NCI-H1105 treated with DMSO at 0.1 percent for 48 hours (cell line): ENCODE measurements at regions not wholly inside any gene's neighbourhood (a gene's known extent, or its start where the extent isn't known, plus 50 kb on each side); places are given as distances from the start of the nearest gene placed in this dataset.

Experiments
- DNase-seq: peaks from one replicate; lab custom pipeline; 2025; lab: John Stamatoyannopoulos, UW

GRCh38 chr4:10203851-10204250 lies 87.3 kb upstream of the WDR1 start:
- DNase-seq = no peak

GRCh38 chr4:10201381-10202223 lies 85.0 kb upstream of the WDR1 start:
- no peak for DNase-seq

DNA sequence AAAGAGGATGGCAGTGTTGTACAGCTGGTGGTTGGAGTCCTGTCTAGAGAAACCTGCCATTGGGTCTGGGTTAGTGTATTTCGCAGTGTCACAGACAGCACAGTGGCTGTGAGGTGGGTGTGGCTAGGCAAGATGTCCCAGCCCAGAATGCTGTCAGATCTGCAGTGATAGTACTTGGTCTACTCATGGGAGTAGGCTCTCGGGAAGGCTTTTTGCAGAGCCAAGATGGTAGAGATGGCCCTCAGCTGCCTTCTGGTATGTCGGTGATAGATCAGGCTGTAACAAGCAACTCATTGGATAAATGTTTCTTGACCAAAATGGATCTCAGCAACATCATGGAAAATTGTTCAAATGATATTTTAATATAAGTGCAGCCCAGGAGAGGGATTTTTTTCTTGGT lies 84.3 kb upstream of the WDR1 start:
- no peak for DNase-seq

- no peak for DNase-seq
Observed at GRCh38 chr4:10198365-10198764, 81.8 kb upstream of the WDR1 start.

DNA sequence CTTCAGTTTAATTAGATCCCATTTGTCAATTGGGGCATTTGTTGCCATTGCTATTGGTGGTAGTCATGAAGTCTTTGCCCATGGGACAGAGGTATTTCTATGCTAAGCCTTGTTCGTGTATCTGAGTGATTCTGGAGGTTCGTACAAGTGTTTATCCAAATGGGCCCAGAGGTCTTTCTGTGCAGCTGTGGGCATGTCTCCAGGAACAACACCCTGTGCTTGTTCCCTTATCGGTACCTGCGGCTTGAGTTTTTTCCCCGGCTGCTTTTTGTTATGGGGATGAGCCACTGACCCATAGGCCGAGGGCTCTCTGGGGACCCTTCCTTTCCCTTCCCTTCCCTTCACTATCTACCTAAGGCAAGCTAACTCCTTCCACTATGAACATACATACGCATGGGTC lies 81.4 kb upstream of the WDR1 start:
- no peak for DNase-seq

DNA sequence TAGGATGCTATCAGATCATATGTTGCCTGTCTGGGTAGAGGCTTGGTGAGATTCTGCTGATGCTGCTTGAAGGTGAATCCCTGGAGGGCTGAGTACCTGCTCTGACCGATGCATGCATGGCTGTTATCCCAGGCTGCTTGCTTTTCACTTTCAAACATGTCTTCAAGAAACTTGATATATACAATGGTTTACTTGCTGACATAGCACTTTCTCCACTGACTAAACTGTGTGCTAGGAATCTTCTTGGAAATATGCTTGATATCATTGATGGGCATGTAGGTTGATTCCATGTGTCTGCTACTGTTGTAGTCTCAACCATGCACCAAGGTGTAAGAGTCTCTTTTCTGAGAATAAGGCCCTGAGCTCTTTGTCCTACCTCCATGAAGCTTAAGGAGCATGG lies 79.6 kb upstream of the WDR1 start:
- DNase-seq = no peak

DNA sequence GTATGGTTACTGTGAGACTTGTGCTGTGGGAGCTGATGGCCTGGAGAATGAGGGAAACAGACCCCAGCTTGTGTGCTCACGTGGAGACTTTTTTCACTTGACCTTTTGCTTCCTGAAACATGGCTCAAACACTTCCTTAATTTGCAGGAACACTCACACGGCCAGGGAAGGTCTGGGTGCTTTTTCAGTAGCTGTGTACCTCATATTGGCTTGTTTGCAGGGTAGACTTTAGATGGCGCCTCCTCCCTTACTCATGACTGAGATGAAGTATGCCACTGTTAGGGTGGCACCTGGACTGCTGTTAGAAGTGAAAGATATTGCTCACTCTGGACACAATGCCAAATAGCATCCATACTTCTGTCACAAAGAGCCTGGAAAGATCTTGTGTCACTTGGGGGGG lies 75.7 kb upstream of the WDR1 start:
- DNase-seq = no peak

GRCh38 chr4:10188400-10189004 lies 71.9 kb upstream of the WDR1 start:
- DNase-seq = no peak

- DNase-seq = peak; percentile 0
Observed at GRCh38 chr4:10186228-10187214, 69.9 kb upstream of the WDR1 start.

- no peak for DNase-seq
Observed at GRCh38 chr4:10185518-10186227, 69.1 kb upstream of the WDR1 start.

DNA sequence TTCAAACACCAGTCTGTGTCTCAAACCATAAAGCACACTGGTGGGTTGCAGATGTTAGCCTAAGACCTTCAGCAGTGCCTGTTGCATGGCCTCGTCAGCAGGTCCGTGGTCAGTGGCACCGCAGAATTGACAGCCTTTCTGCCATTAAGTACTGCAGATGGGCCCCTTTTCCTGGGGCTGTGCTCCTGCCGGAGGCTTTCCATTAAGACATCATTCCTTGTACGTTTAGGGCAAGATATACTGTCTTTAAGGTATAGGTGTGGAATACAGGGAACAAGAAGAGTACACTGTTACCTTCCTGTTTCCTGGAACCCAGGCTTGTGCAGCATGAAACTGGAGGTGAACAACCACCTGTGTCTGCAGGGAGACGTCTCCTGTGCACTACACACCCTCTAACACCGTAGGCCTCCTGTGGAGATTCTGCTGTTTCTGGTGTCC lies 67.9 kb upstream of the WDR1 start:
- no peak for DNase-seq

GRCh38 chr4:10184041-10184440 lies 67.4 kb upstream of the WDR1 start:
- DNase-seq = no peak

- DNase-seq = no peak
Observed at GRCh38 chr4:10183462-10183861, 66.9 kb upstream of the WDR1 start.

- DNase-seq = no peak
Observed at GRCh38 chr4:10182446-10183424, 66.1 kb upstream of the WDR1 start.

DNA sequence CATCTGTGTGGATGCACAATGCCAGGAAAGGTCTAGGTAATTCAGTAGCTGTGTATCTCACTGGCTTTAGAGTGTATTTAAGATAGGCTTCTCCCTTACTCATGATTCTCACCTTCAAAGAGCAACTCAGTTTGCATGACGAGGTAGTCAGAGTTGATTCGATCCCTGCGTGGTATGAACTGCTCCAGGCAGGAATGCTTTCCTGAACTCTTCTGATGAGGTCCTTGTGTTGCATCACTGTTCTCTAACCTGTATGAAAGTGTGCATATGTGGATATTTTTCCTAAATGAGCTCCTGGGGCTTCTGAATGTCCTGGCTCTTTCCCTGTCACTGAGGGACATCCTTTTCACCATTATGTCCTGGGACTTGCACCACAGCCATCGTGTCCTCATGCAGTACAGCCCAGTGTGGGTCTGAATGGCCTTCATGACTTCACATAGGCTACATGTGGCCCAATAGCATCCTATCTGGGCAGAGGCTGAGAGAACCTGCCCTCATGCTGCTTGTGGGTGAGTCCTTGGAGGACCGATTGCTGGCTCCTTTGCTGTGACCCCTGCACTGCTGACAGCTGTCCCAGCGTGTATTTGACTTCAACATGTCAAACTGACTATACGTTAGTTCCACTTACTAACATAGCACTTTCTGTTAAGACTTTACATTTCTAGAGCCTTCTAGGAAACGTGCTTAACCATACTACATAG lies 65.3 kb upstream of the WDR1 start:
- DNase-seq = no peak

DNA sequence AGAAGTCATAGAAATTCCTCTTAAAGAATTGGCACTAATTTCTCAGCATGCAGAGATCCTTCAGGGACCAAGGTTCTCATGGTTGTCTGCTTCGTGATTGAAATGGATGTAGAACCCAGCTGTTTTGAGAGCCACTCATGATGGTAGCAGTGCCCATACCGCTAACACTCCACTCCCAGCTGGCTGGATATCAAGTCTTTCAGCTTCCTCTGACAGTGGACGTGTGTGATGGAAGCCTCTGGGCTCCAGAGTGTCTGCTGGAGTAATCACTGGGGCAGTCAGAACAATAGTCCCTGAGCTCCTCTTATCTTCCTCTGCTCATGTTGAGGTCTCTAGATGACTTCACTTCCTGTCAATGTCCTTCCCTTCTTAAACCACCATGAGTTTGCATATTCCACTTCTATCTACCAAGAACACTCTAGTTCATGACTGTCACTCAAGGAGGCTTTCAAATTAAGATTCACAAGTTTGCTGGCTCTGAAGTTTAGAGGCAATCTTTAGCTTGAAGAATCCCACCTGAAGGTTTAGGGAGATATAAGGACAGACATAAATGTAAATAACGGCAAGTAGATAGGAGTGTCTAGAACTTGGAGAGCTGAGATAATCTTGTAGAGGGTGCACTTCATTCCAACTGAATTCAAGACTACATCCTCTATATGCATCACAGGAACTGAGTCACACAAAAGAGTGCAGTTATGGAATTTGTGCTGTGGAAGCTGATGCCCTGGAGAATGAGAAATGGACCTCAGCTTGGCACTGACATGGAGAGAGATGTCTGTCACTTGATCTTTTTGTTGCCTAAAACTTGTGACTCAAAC lies 64.5 kb upstream of the WDR1 start:
- no peak for DNase-seq

DNA sequence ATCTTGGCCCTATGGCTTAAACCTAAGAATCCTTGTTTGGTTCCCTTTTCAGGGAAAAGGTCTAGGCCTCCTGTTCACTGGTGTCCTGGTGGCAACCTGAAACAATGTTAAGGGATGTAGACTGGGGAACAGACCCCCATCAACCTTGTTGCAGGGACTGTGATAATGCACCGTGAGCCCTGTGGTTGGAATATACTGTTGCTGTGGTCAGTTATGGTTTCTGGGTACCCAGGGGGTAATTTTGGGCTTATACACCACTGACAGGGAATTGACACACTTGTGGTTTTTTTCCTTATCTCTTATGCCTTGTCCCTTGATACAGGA lies 64.0 kb upstream of the WDR1 start:
- no peak for DNase-seq

DNA sequence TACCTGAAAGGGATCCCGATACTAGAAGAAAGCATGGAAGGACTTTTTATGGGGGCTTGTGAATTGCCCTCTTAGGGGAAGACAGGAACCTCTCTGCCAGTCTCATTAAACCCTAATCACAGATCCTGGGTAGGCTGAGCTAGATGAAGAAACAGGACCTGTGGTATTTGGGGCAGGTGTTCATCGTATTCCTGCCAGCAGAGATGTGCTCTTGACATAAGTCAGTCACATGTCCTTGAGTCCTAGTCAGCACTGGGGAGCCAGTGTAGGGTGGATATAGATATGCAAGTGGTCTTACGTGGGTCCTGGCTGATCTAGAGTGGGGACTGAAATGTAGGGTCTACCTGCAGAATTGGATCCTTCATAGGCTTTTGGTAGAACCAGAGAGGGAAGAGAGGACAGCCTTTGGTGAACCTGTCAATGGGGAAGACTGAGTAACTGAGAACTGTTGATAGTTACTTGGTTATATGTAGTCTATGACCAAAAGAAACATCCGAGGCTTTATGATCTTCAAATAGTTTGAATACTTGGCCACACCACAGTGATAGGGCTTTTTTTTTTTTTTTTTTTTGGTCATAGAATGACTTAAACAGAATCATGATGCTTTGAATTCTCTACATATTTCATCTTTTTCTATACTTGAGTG lies 63.5 kb upstream of the WDR1 start:
- DNase-seq = no peak

GRCh38 chr4:10178763-10179162 lies 62.2 kb upstream of the WDR1 start:
- DNase-seq = no peak
